ENCODE measurements at regions not wholly inside any gene's neighbourhood (a gene's known extent, or its start where the extent isn't known, plus 50 kb on each side); places are given as distances from the start of the nearest gene placed in this dataset.

DNA sequence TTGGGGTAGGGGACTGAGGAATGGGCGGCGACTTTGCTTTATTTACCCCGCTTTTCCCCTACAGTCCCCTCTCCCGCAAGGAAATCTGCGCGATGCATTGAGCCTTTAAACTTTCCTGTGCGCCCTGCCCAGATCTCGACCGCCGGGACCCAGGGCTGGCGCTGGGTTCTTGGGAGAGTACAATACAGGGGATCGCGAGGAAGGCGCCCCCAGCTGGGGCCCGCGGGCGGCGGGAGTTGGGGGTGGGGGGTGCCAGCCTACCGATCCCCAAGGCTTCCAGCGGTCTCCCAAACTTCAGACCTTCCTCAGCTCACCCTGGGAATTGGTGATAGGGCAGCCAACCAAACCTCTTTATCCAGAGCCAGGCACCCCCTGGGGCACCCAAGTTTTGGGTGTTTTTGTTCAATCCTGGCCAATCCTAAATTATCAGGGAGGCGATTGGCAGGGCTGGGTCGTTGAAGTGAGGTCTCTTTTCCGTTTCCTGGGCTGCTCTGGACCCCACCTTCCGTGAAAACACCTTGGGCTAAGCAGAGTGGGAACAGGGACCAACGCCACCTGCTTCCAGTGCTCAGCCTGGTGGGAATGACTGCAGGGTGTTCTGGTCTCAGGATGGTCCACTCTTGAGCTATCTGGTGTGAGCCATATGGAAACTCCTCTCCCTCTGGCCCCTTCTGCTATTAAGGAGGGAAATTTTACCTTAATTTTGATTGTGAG lies 51.4 kb upstream of the DAB2IP start:
- Histone ChIP-seq H3K4me3 (ENCODE audit: low read depth in 1 of 2, low read length in 2 of 2) (peak overlapping the region; percentile 51 to 60), H3K4me1 (ENCODE audit: control insufficient read depth in 1 of 2, insufficient read depth in 2 of 2, low read length in 2 of 2) (peaks cover 13 to 25% of the 10 kb centered on the region in 2 donors), H3K9ac (ENCODE audit: low read depth in 1 of 2, low read length in 2 of 2) (peak overlapping the region in 1 of 2 donors; percentile 18), H3K9me3 (ENCODE audit: control insufficient read depth in 1 of 2, low read length in 2 of 2) (peaks cover 4 to 5% of the 10 kb centered on the region in 2 donors), H3K27me3 (ENCODE audit: control insufficient read depth in 1 of 2, insufficient read depth in 2 of 2, low read length in 2 of 2) (peaks cover 19 to 21% of the 10 kb centered on the region in 2 donors), H3K27ac (ENCODE audit: low read depth, low read length) (no peak overlapping the region), H3K36me3 (ENCODE audit: control insufficient read depth in 1 of 2, insufficient read depth in 2 of 2, low read length in 2 of 2) (no peaks in the 10 kb centered on the region)

DNA sequence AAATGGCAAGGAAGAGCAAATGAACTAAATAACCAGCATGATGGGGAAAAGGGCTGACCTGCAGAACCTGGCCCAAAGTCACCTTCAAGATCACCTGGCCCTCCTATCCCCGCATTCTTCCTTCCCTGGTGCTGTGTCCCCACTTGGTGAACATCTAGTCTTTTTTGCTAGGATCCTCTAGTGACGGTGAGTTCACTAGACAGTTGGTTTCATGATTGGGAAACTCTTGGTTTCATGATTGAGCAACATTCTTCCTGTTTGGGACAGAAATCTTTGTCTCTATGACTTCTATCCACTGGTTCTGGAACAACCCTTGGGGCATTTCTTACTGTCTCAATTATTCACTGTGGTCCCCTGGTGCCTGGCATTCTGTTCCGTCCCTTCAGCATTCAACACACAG lies 50.2 kb upstream of the DAB2IP start:
- Histone ChIP-seq H3K36me3 (ENCODE audit: control insufficient read depth in 1 of 2, insufficient read depth in 2 of 2, low read length in 2 of 2) (no peaks in the 10 kb centered on the region), H3K27ac (ENCODE audit: low read depth, low read length) (no peak overlapping the region), H3K27me3 (ENCODE audit: control insufficient read depth in 1 of 2, insufficient read depth in 2 of 2, low read length in 2 of 2) (peaks cover 19 to 21% of the 10 kb centered on the region in 2 donors), H3K9ac (ENCODE audit: low read depth in 1 of 2, low read length in 2 of 2) (no peak overlapping the region), H3K9me3 (ENCODE audit: control insufficient read depth in 1 of 2, low read length in 2 of 2) (peaks cover 4 to 5% of the 10 kb centered on the region in 2 donors), H3K4me3 (ENCODE audit: low read depth in 1 of 2, low read length in 2 of 2) (no peak overlapping the region), H3K4me1 (ENCODE audit: control insufficient read depth in 1 of 2, insufficient read depth in 2 of 2, low read length in 2 of 2) (peaks cover 13 to 25% of the 10 kb centered on the region in 2 donors)

All from duodenal mucosa (tissue), 2 donors.